ENCODE measurements at regions not wholly inside any gene's neighbourhood (a gene's known extent, or its start where the extent isn't known, plus 50 kb on each side); places are given as distances from the start of the nearest gene placed in this dataset.

DNA sequence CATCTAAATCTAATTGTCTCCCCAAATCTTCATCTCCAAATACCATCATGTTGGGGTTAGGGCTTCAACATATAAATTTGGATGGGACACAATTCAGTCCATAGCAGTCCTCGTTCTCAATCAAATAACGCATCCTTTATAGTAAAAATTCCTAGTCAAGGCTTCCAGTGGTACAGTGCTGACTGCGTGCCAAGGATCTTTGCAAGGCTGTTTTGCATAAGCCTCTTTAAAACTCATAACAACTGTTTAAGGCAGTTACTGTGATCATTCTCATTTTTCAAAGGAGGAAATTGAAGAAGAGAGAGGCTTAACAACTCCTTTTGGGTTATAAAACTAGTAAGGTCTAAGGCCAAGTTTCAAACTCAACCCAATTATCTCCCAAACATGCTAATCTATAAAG is 666.9 kb downstream of the NYAP2 start:
- TF ChIP-seq ZNF274 (IDR thresholded peaks at IDR 0.05; ENCODE audit: low read depth, low read length), result no peak
- no peak for TF ChIP-seq YY1 (IDR thresholded peaks at IDR 0.05; ENCODE audit: insufficient read depth, insufficient read length)
- no peak for TF ChIP-seq SUZ12 (IDR thresholded peaks at IDR 0.05; ENCODE audit: extremely low read depth, insufficient read depth, insufficient read length)
- DNase-seq (ENCODE audit: low read depth, low spot score), result no peak
- H3K36me3 ChIP-seq (ENCODE audit: insufficient read depth, insufficient read length, low read length), result no peaks in the 10 kb centered on the region
- H3K9ac ChIP-seq (ENCODE audit: insufficient read length, low read depth), result no peak overlapping the region
- no peaks in the 10 kb centered on the region for H3K9me3 ChIP-seq (ENCODE audit: insufficient read depth, low read length)
- no peak overlapping the region for H3K4me3 ChIP-seq (ENCODE audit: insufficient read length, low read depth)
- H3K27me3 ChIP-seq (ENCODE audit: insufficient read depth, insufficient read length), result no peaks in the 10 kb centered on the region
- H3K4me1 ChIP-seq (ENCODE audit: insufficient read depth, insufficient read length), result no peaks in the 10 kb centered on the region

DNA sequence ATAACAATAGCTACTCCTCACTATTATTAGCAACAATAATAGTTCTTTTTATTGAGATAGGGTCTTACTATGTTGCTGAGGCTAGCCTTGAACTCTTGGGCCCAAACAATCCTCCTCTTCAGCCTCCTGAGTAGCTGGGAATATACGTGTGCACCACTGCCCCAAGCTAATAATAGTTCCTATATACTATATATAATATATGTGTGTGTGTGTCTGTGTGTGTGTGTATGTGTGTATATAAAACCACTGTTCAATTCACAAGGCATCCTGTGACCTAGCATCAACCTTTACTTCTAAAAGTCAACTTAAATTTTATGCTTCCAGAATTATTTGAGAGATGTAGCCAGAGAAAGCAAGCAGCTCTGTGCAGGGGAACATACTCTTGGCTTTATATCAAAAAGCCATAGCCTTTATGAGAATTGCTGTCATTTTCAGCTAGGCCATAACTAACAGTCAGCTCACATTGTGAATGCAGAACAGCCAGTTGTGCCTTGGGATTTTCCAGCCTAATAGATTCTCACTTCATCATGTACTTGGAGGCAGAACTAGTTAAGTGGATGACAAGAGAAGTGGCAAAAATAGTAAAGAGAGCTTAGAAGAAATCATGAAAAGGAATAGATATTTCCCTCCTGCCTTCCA is 665.5 kb downstream of the NYAP2 start:
- TF ChIP-seq ZNF274 (IDR thresholded peaks at IDR 0.05; ENCODE audit: low read depth, low read length) (no peak), YY1 (IDR thresholded peaks at IDR 0.05; ENCODE audit: insufficient read depth, insufficient read length) (no peak), SUZ12 (IDR thresholded peaks at IDR 0.05; ENCODE audit: extremely low read depth, insufficient read depth, insufficient read length) (no peak)
- no peak overlapping the region for H3K9ac ChIP-seq (ENCODE audit: insufficient read length, low read depth)
- DNase-seq (ENCODE audit: low read depth, low spot score), result no peak
- no peaks in the 10 kb centered on the region for H3K36me3 ChIP-seq (ENCODE audit: insufficient read depth, insufficient read length, low read length)
- no peaks in the 10 kb centered on the region for H3K4me1 ChIP-seq (ENCODE audit: insufficient read depth, insufficient read length)
- H3K4me3 ChIP-seq (ENCODE audit: insufficient read length, low read depth), result no peak overlapping the region
- no peaks in the 10 kb centered on the region for H3K9me3 ChIP-seq (ENCODE audit: insufficient read depth, low read length)
- H3K27me3 ChIP-seq (ENCODE audit: insufficient read depth, insufficient read length), result no peaks in the 10 kb centered on the region

DNA sequence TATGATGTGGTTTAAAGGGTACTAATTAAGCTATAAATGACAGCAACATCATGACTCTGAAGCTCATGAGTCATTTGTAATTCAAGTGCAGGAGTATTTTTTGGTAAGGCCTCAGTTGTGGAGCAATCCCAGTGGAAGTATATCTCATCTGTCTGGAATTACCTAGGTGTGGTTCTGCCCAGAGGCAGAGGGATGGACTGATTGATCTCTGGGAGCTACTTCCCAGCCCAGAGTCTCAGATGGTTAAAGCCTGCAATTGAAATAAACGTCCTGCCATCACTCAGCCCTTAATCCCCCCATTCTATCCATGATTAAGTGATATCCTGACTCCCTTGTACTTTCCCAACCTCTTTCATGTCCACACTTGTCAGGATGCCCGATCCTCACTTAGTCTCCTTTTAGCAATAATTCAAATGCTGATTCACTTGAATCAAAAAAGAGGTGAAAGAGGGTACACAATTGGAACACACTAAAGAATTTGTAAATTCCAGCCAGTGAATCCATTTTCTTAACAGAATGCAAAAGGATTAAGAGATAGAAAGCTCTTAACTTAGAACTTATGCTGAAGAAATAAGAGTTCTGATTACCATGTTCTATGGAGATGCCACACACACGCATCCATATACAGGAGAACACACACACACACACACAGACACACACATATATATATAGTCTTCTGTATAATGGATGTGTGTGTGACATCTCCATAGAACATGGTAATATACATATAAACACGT is 664.4 kb downstream of the NYAP2 start:
- Histone ChIP-seq H3K4me3 (ENCODE audit: insufficient read length, low read depth) (no peak overlapping the region), H3K9ac (ENCODE audit: insufficient read length, low read depth) (no peak overlapping the region), H3K36me3 (ENCODE audit: insufficient read depth, insufficient read length, low read length) (no peaks in the 10 kb centered on the region), H3K27me3 (ENCODE audit: insufficient read depth, insufficient read length) (no peaks in the 10 kb centered on the region), H3K4me1 (ENCODE audit: insufficient read depth, insufficient read length) (no peaks in the 10 kb centered on the region), H3K9me3 (ENCODE audit: insufficient read depth, low read length) (no peaks in the 10 kb centered on the region)
- DNase-seq (ENCODE audit: low read depth, low spot score), result no peak
- TF ChIP-seq SUZ12 (IDR thresholded peaks at IDR 0.05; ENCODE audit: extremely low read depth, insufficient read depth, insufficient read length) (no peak), YY1 (IDR thresholded peaks at IDR 0.05; ENCODE audit: insufficient read depth, insufficient read length) (no peak), ZNF274 (IDR thresholded peaks at IDR 0.05; ENCODE audit: low read depth, low read length) (no peak)

DNA sequence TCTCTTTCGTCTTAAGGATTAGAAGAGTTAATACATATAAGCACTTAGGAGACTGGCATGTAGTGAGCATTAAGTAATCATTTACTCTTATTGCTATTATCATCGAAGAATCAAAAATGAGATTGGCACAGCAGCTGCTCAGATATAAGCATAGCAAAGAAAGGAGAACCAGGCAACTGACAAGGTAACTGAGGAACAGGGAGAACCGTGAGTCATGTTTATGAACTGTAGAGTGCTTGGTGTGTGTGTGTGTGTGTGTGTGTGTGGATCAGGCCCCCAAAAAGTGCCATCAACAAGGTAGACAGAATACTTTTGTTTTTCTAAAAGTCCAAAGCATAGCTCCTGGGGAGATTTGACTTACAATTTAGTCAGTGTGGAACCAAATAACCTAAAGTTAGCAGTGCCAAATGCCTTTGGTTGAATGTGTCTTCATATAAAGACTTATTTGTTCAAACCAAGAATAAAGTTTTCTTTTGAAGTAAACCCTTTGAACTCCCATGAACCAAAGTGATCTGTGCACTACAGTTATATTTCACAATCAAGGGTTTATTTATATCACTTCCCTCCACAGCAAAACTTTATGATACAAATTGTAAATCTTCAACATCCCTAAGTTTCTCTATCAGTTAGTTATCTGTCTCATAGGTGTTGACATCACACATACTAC is 660.6 kb downstream of the NYAP2 start:
- H3K4me1 ChIP-seq (ENCODE audit: insufficient read depth, insufficient read length), result no peaks in the 10 kb centered on the region
- no peak for DNase-seq (ENCODE audit: low read depth, low spot score)
- no peak for TF ChIP-seq SUZ12 (IDR thresholded peaks at IDR 0.05; ENCODE audit: extremely low read depth, insufficient read depth, insufficient read length)
- TF ChIP-seq ZNF274 (IDR thresholded peaks at IDR 0.05; ENCODE audit: low read depth, low read length), result no peak
- no peak for TF ChIP-seq YY1 (IDR thresholded peaks at IDR 0.05; ENCODE audit: insufficient read depth, insufficient read length)
- no peaks in the 10 kb centered on the region for H3K27me3 ChIP-seq (ENCODE audit: insufficient read depth, insufficient read length)
- no peaks in the 10 kb centered on the region for H3K9me3 ChIP-seq (ENCODE audit: insufficient read depth, low read length)
- H3K9ac ChIP-seq (ENCODE audit: insufficient read length, low read depth), result no peak overlapping the region
- no peak overlapping the region for H3K4me3 ChIP-seq (ENCODE audit: insufficient read length, low read depth)
- no peaks in the 10 kb centered on the region for H3K36me3 ChIP-seq (ENCODE audit: insufficient read depth, insufficient read length, low read length)

DNA sequence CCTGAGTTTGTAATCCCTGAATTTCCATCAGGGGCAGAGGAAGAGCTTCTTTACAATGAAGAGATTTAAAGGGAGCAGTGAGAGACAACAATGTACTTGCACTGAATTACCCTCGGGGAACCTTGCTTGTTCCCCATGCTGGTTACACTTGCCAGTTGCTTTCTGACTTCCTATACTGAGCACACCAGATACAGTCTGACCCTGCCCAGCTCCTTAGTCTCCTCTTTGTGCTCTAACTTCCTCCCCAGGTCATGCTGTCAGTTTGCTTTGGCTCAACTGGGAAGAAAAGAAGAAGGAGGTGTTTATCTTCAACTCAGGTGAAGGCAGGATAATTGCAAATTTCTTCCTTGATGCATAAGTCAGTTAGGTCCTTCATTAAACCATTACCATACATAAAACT is 658.4 kb downstream of the NYAP2 start:
- Histone ChIP-seq H3K4me3 (ENCODE audit: insufficient read length, low read depth) (no peak overlapping the region), H3K36me3 (ENCODE audit: insufficient read depth, insufficient read length, low read length) (no peaks in the 10 kb centered on the region), H3K9ac (ENCODE audit: insufficient read length, low read depth) (no peak overlapping the region), H3K27me3 (ENCODE audit: insufficient read depth, insufficient read length) (no peaks in the 10 kb centered on the region), H3K9me3 (ENCODE audit: insufficient read depth, low read length) (no peaks in the 10 kb centered on the region), H3K4me1 (ENCODE audit: insufficient read depth, insufficient read length) (no peaks in the 10 kb centered on the region)
- no peak for TF ChIP-seq SUZ12 (IDR thresholded peaks at IDR 0.05; ENCODE audit: extremely low read depth, insufficient read depth, insufficient read length)
- no peak for TF ChIP-seq ZNF274 (IDR thresholded peaks at IDR 0.05; ENCODE audit: low read depth, low read length)
- no peak for TF ChIP-seq YY1 (IDR thresholded peaks at IDR 0.05; ENCODE audit: insufficient read depth, insufficient read length)
- DNase-seq (ENCODE audit: low read depth, low spot score), result no peak

DNA sequence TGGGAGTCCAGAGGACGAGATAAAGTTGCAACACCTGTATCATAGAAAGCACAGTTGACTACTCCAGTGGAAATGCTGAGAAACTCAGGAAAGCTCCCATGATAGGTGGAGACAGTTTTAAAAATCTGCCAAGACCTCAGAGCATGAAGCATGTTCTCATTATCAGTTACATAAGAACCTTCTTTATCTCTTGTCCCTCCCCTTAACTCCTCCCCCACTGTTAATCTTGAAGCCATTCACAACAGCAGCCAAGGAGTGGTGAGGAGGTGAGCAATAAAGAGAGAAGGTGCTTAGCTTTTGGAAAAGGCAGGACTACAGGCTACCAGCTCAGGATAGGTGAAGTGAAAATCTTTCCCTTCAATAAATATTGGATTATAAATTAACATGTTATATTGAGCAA is 657.9 kb downstream of the NYAP2 start:
- no peaks in the 10 kb centered on the region for H3K4me1 ChIP-seq (ENCODE audit: insufficient read depth, insufficient read length)
- TF ChIP-seq ZNF274 (IDR thresholded peaks at IDR 0.05; ENCODE audit: low read depth, low read length) (no peak), SUZ12 (IDR thresholded peaks at IDR 0.05; ENCODE audit: extremely low read depth, insufficient read depth, insufficient read length) (no peak), YY1 (IDR thresholded peaks at IDR 0.05; ENCODE audit: insufficient read depth, insufficient read length) (no peak)
- H3K36me3 ChIP-seq (ENCODE audit: insufficient read depth, insufficient read length, low read length), result no peaks in the 10 kb centered on the region
- H3K27me3 ChIP-seq (ENCODE audit: insufficient read depth, insufficient read length), result no peaks in the 10 kb centered on the region
- no peaks in the 10 kb centered on the region for H3K9me3 ChIP-seq (ENCODE audit: insufficient read depth, low read length)
- H3K9ac ChIP-seq (ENCODE audit: insufficient read length, low read depth), result no peak overlapping the region
- DNase-seq (ENCODE audit: low read depth, low spot score), result no peak
- no peak overlapping the region for H3K4me3 ChIP-seq (ENCODE audit: insufficient read length, low read depth)

DNA sequence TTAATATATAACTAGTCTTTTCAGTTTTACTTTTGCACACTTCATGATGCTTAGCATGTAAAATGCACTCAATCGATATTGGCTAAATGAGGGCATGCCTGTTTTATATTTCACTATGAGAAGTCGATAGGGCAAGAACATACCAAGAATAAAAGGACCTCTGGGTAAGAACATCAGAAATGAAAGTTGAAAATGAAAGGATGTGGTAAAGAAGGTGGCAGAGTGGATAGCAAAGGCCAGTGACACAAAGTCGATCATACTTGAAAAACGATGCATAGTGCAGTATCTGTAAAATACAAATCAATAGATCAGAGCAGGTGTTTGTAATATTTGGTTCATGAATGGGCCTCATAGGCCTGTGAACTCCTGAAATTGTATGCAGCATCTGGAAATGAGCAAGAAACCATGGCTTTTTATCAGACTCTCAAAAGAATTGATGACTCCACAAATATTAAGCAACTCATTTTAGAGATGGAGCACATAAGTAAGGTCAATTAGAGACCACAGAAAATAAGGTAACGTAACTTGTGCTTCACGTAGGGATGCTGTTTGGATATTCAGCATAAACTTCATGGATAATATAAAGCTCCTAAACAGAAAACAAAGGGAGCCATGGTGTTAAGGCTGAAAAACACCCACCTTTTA is 653.4 kb downstream of the NYAP2 start:
- Histone ChIP-seq H3K36me3 (ENCODE audit: insufficient read depth, insufficient read length, low read length) (no peaks in the 10 kb centered on the region), H3K27me3 (ENCODE audit: insufficient read depth, insufficient read length) (no peaks in the 10 kb centered on the region), H3K9me3 (ENCODE audit: insufficient read depth, low read length) (no peaks in the 10 kb centered on the region), H3K4me3 (ENCODE audit: insufficient read length, low read depth) (no peak overlapping the region), H3K9ac (ENCODE audit: insufficient read length, low read depth) (no peak overlapping the region), H3K4me1 (ENCODE audit: insufficient read depth, insufficient read length) (no peaks in the 10 kb centered on the region)
- DNase-seq (ENCODE audit: low read depth, low spot score), result no peak
- TF ChIP-seq SUZ12 (IDR thresholded peaks at IDR 0.05; ENCODE audit: extremely low read depth, insufficient read depth, insufficient read length) (no peak), ZNF274 (IDR thresholded peaks at IDR 0.05; ENCODE audit: low read depth, low read length) (no peak), YY1 (IDR thresholded peaks at IDR 0.05; ENCODE audit: insufficient read depth, insufficient read length) (no peak)
